Keratinocyte (primary cell): ENCODE measurements at regions not wholly inside any gene's neighbourhood (a gene's known extent, or its start where the extent isn't known, plus 50 kb on each side); places are given as distances from the start of the nearest gene placed in this dataset.

Source experiments
- DNase-seq: peaks from one replicate; pipeline ENCODE4 v3.0.0-alpha.2; 2011; ENCODE audit warnings: low read depth, missing footprints, low spot score
- FAIRE-seq: peaks from 2 replicates; lab custom pipeline; 2011; peaks lifted over from hg19 to GRCh38; lab: Jason Lieb, UNC
- H2AFZ ChIP-seq: 2 replicates; pipeline ENCODE4 v1.6.0; 2012; ENCODE audit warnings: low read length, control low read depth, inconsistent platforms; ENCODE audit not compliant: control insufficient read depth
- H3K27ac ChIP-seq: 2 replicates; pipeline ENCODE4 v1.5.1; 2011; ENCODE audit warnings: low read length; ENCODE audit not compliant: control insufficient read depth, insufficient read depth
- H3K27me3 ChIP-seq: 3 replicates; pipeline ENCODE4 v1.6.0; 2011; ENCODE audit warnings: low read length; ENCODE audit not compliant: control insufficient read depth, insufficient read depth; ENCODE audit errors: extremely low read depth
- H3K36me3 ChIP-seq, 2 experiments: 2 replicates in 1 of 2; 3 replicates in 1 of 2; pipeline ENCODE4 v1.5.1; 2011; ENCODE audit warnings: low read length in 2 of 2, mild to moderate bottlenecking in 1 of 2; ENCODE audit not compliant: control insufficient read depth in 2 of 2, insufficient read depth in 2 of 2; ENCODE audit errors: extremely low read depth in 1 of 2
- H3K4me1 ChIP-seq: 3 replicates; pipeline ENCODE4 v1.5.1; 2011; ENCODE audit warnings: low read length; ENCODE audit not compliant: control insufficient read depth, insufficient read depth; ENCODE audit errors: extremely low read depth
- H3K4me2 ChIP-seq: 3 replicates; pipeline ENCODE4 v1.6.0; 2011; ENCODE audit warnings: low read depth, low read length; ENCODE audit not compliant: control insufficient read depth, insufficient read depth; ENCODE audit errors: extremely low read depth
- H3K4me3 ChIP-seq, 3 experiments: fragments of 200-600 bp in 1 of 3; sonication (generic) in 1 of 3; 2 replicates in 2 of 3; 3 replicates in 1 of 3; pipeline ENCODE4 v1.5.1; 2011 to 2016; ENCODE audit warnings: low read length in 3 of 3, mild to moderate bottlenecking in 3 of 3, control low read depth in 2 of 3, inconsistent platforms in 1 of 3, low read depth in 1 of 3, mixed read lengths in 1 of 3, mixed run types in 1 of 3, moderate library complexity in 1 of 3; ENCODE audit not compliant: control insufficient read depth in 2 of 3, insufficient read depth in 2 of 3; ENCODE audit errors: extremely low read depth in 1 of 3
- H3K79me2 ChIP-seq: 2 replicates; pipeline ENCODE4 v1.6.0; 2012; ENCODE audit warnings: low read length; ENCODE audit not compliant: control insufficient read depth, insufficient read depth
- H3K9ac ChIP-seq: 3 replicates; pipeline ENCODE4 v1.6.0; 2011; ENCODE audit warnings: low read length; ENCODE audit not compliant: control insufficient read depth, insufficient read depth; ENCODE audit errors: extremely low read depth
- H3K9me1 ChIP-seq: 3 replicates; pipeline ENCODE4 v1.6.0; 2011; ENCODE audit warnings: low read length; ENCODE audit not compliant: control insufficient read depth, insufficient read depth; ENCODE audit errors: extremely low read depth
- H3K9me3 ChIP-seq: 2 replicates; pipeline ENCODE4 v1.5.1; 2012; ENCODE audit warnings: low read depth, low read length; ENCODE audit not compliant: control insufficient read depth
- H4K20me1 ChIP-seq: 3 replicates; pipeline ENCODE4 v1.6.0; 2011; ENCODE audit warnings: low read length; ENCODE audit not compliant: control insufficient read depth, insufficient read depth; ENCODE audit errors: extremely low read depth
- CTCF ChIP-seq, 3 experiments: IDR thresholded peaks in 1 of 3; conservative IDR thresholded peaks in 1 of 3; optimal IDR thresholded peaks in 1 of 3; 2 replicates in 2 of 3; 3 replicates in 1 of 3; pipeline versions ENCODE3 to v1.5.1; 2011; ENCODE audit warnings: low read length in 3 of 3, mild to moderate bottlenecking in 3 of 3, moderate library complexity in 2 of 3, control low read depth in 1 of 3, inconsistent platforms in 1 of 3; ENCODE audit not compliant: insufficient read depth in 2 of 3; ENCODE audit errors: extremely low read depth in 1 of 3
- EZH2 ChIP-seq: IDR thresholded peaks from one replicate; pipeline ENCODE4 v1.6.1; 2012; ENCODE audit warnings: inconsistent platforms, mild to moderate bottlenecking, low read length, moderate library complexity
- dilution Hi-C: fragments of 300-500 bp; cut with MboI; formaldehyde crosslinking; loops from one replicate; pipeline ENCODE4 v1.7.0; 2020; ENCODE audit warnings: low sequenced_read_pairs; ENCODE audit not compliant: extremely low pct_ligation_motif_present

DNA sequence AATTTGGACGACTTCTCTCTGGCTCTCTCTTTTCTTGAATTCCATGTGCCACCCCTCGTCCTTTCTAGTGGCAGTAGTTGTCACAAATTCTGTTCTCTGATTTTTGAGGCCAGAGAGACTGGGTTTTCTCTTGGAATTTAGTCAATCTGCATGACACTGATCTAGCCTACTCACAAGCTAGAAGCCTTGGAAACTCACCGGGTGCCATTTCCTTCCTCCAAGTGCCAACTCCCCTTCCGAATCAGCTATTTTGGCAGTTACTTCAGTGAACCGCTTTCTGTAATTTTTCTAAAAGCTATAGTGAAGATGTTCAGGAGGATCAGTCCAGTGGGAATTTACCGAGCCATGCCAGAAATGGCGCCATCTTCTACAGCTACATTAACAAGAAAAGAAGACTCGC is 228.9 kb downstream of the PMP22 start:
- Histone ChIP-seq H3K4me3 (no peak overlapping the region), H2AFZ (no peak overlapping the region), H3K4me2 (no peak overlapping the region), H3K27me3 (no peaks in the 10 kb centered on the region), H3K4me1 (peaks cover 17% of the 10 kb centered on the region), H3K9ac (no peak overlapping the region), H3K36me3 (no peaks in the 10 kb centered on the region), H3K9me3 (no peaks in the 10 kb centered on the region), H4K20me1 (no peaks in the 10 kb centered on the region), H3K27ac (no peak overlapping the region), H3K9me1 (no peaks in the 10 kb centered on the region), H3K79me2 (no peaks in the 10 kb centered on the region)
- FAIRE-seq, result no peak
- dilution Hi-C loops, result no loop called here
- TF ChIP-seq EZH2 (no peak), CTCF (optimal IDR thresholded peaks at IDR 0.05 in 1 of 3, IDR thresholded peaks at IDR 0.05 in 1 of 3, conservative IDR thresholded peaks at IDR 0.05 in 1 of 3; ENCODE audit: extremely low read depth in 1 of 3, insufficient read depth in 2 of 3, low read length in 3 of 3) (no peak)
- no peak for DNase-seq

- dilution Hi-C loops, result no loop called here
These were observed 233.2 kb downstream of the PMP22 start for GRCh38 chr17:15031975-15032374.

More at GRCh38 chr17:15031975-15032374, 233.2 kb downstream of the PMP22 start:
- FAIRE-seq (no peak), DNase-seq (no peak)
- Histone ChIP-seq H4K20me1 (no peaks in the 10 kb centered on the region), H3K9ac (no peak overlapping the region), H3K79me2 (no peaks in the 10 kb centered on the region), H3K4me1 (no peaks in the 10 kb centered on the region), H3K4me2 (no peak overlapping the region), H3K9me1 (no peaks in the 10 kb centered on the region), H3K27ac (no peak overlapping the region), H3K9me3 (no peaks in the 10 kb centered on the region), H3K27me3 (peaks cover 5% of the 10 kb centered on the region), H2AFZ (no peak overlapping the region), H3K4me3 (no peak overlapping the region), H3K36me3 (no peaks in the 10 kb centered on the region)
- no peak for TF ChIP-seq EZH2
- TF ChIP-seq CTCF (optimal IDR thresholded peaks at IDR 0.05 in 1 of 3, IDR thresholded peaks at IDR 0.05 in 1 of 3, conservative IDR thresholded peaks at IDR 0.05 in 1 of 3; ENCODE audit: extremely low read depth in 1 of 3, insufficient read depth in 2 of 3, low read length in 3 of 3), result no peak
